ENCODE measurements at regions not wholly inside any gene's neighbourhood (a gene's known extent, or its start where the extent isn't known, plus 50 kb on each side); places are given as distances from the start of the nearest gene placed in this dataset.

- in situ Hi-C loops (cut with MboI; ENCODE audit: low pct_unique_long_range_greater_than_20kb, low sequenced_read_pairs): no loop called here
- no peak for DNase-seq
These were observed 95.6 kb downstream of the PALM2AKAP2 start for GRCh38 chr9:109875495-109876129.

GRCh38 chr9:109880276-109881169, 100.5 kb downstream of the PALM2AKAP2 start:
- in situ Hi-C loops (cut with MboI; ENCODE audit: low pct_unique_long_range_greater_than_20kb, low sequenced_read_pairs): no loop called here
- DNase-seq: peak; percentile 57

GRCh38 chr9:109883623-109884022, 103.6 kb downstream of the PALM2AKAP2 start:
- in situ Hi-C loops (cut with MboI; ENCODE audit: low pct_unique_long_range_greater_than_20kb, low sequenced_read_pairs): no loop called here

GRCh38 chr9:109886041-109886440, 106.0 kb downstream of the PALM2AKAP2 start:
- in situ Hi-C loops (cut with MboI; ENCODE audit: low pct_unique_long_range_greater_than_20kb, low sequenced_read_pairs): no loop called here
- no peak for DNase-seq

More at GRCh38 chr9:109883623-109884022, 103.6 kb downstream of the PALM2AKAP2 start:
- DNase-seq: no peak

GRCh38 chr9:109886617-109887016, 106.6 kb downstream of the PALM2AKAP2 start:
- in situ Hi-C loops (cut with MboI; ENCODE audit: low pct_unique_long_range_greater_than_20kb, low sequenced_read_pairs): no loop called here
- no peak for DNase-seq

- in situ Hi-C loops (cut with MboI; ENCODE audit: low pct_unique_long_range_greater_than_20kb, low sequenced_read_pairs): no loop called here
- no peak for DNase-seq
These were observed 107.1 kb downstream of the PALM2AKAP2 start for GRCh38 chr9:109887079-109887478.

- in situ Hi-C loops (cut with MboI; ENCODE audit: low pct_unique_long_range_greater_than_20kb, low sequenced_read_pairs): no loop called here
- no peak for DNase-seq
These were observed 108.7 kb downstream of the PALM2AKAP2 start for GRCh38 chr9:109888695-109889094.

- DNase-seq: no peak
- in situ Hi-C loops (cut with MboI; ENCODE audit: low pct_unique_long_range_greater_than_20kb, low sequenced_read_pairs): no loop called here
These were observed 109.5 kb downstream of the PALM2AKAP2 start for GRCh38 chr9:109889456-109889855.

- in situ Hi-C loops (cut with MboI; ENCODE audit: low pct_unique_long_range_greater_than_20kb, low sequenced_read_pairs): no loop called here
- DNase-seq: no peak
These were observed 113.2 kb downstream of the PALM2AKAP2 start for GRCh38 chr9:109893241-109893640.

- in situ Hi-C loops (cut with MboI; ENCODE audit: low pct_unique_long_range_greater_than_20kb, low sequenced_read_pairs): no loop called here
- no peak for DNase-seq
These were observed 114.5 kb downstream of the PALM2AKAP2 start for GRCh38 chr9:109894473-109894872.

GRCh38 chr9:109894921-109895758, 115.1 kb downstream of the PALM2AKAP2 start:
- DNase-seq: peak; percentile 82
- in situ Hi-C loops (cut with MboI; ENCODE audit: low pct_unique_long_range_greater_than_20kb, low sequenced_read_pairs): no loop called here

GRCh38 chr9:109901201-109901600, 121.2 kb downstream of the PALM2AKAP2 start:
- in situ Hi-C loops (cut with MboI; ENCODE audit: low pct_unique_long_range_greater_than_20kb, low sequenced_read_pairs): loop anchor here (25.0 kb wide), 2 partner anchors 161 to 236 kb away; no protein-coding TSS in a partner anchor
- no peak for DNase-seq

GRCh38 chr9:109903515-109904138, 123.6 kb downstream of the PALM2AKAP2 start:
- DNase-seq: peak; percentile 76
- in situ Hi-C loops (cut with MboI; ENCODE audit: low pct_unique_long_range_greater_than_20kb, low sequenced_read_pairs): loop anchor here (25.0 kb wide), 2 partner anchors 159 to 234 kb away; no protein-coding TSS in a partner anchor

- in situ Hi-C loops (cut with MboI; ENCODE audit: low pct_unique_long_range_greater_than_20kb, low sequenced_read_pairs): loop anchor here (25.0 kb wide), 2 partner anchors 158 to 233 kb away; no protein-coding TSS in a partner anchor
- no peak for DNase-seq
These were observed 124.7 kb downstream of the PALM2AKAP2 start for GRCh38 chr9:109904666-109905065.

GRCh38 chr9:109905472-109905871, 125.5 kb downstream of the PALM2AKAP2 start:
- no peak for DNase-seq
- in situ Hi-C loops (cut with MboI; ENCODE audit: low pct_unique_long_range_greater_than_20kb, low sequenced_read_pairs): loop anchor here (25.0 kb wide), 2 partner anchors 157 to 232 kb away; no protein-coding TSS in a partner anchor

GRCh38 chr9:109906766-109907382, 126.9 kb downstream of the PALM2AKAP2 start:
- in situ Hi-C loops (cut with MboI; ENCODE audit: low pct_unique_long_range_greater_than_20kb, low sequenced_read_pairs): loop anchor here (25.0 kb wide), 2 partner anchors 155 to 230 kb away; no protein-coding TSS in a partner anchor
- peak; percentile 26 for DNase-seq

GRCh38 chr9:109907400-109907799, 127.4 kb downstream of the PALM2AKAP2 start:
- in situ Hi-C loops (cut with MboI; ENCODE audit: low pct_unique_long_range_greater_than_20kb, low sequenced_read_pairs): loop anchor here (25.0 kb wide), 2 partner anchors 155 to 230 kb away; no protein-coding TSS in a partner anchor
- DNase-seq: peak; percentile 50

GRCh38 chr9:109907810-109908458, 127.9 kb downstream of the PALM2AKAP2 start:
- DNase-seq: no peak
- in situ Hi-C loops (cut with MboI; ENCODE audit: low pct_unique_long_range_greater_than_20kb, low sequenced_read_pairs): loop anchor here (25.0 kb wide), 2 partner anchors 154 to 229 kb away; no protein-coding TSS in a partner anchor
